HCT116 (cell line): ENCODE measurements at regions not wholly inside any gene's neighbourhood (a gene's known extent, or its start where the extent isn't known, plus 50 kb on each side); places are given as distances from the start of the nearest gene placed in this dataset.

ENCODE experiments used
- ATAC-seq: fragments of 200-7000 bp; cut with Tn5 transposase; 2 replicates; pipeline ENCODE4 v1.9.1; 2020; ENCODE audit warnings: mild to moderate bottlenecking, moderate library complexity
- BruUV-seq: library from RNA; stranded (reverse); fragments of 400-500 nt; replicated peaks from 2 replicates; lab custom pipeline; 2021; lab: Mats Ljungman, UMichigan
- CTCF ChIA-PET: fragments of 300-600 bp; sonication (Branson Sonifier 250); formaldehyde crosslinking; loops from one replicate; lab custom pipeline; 2021; ENCODE audit warnings: antibody characterized with exemption; lab: Charles Lee
- POLR2A ChIA-PET: fragments of 300-600, 350-600 bp; sonication (Branson Sonifier 250); formaldehyde crosslinking; loops from one replicate; lab custom pipeline; 2021; ENCODE audit warnings: antibody characterized with exemption; lab: Charles Lee
- RAD21 ChIA-PET, 2 experiments: fragments of 300-600 bp; sonication (Branson Sonifier 250); formaldehyde crosslinking; loops; one replicate each; lab custom pipeline; 2023; ENCODE audit warnings: low total read pairs in 2 of 2; ENCODE audit not compliant: uncharacterized antibody in 2 of 2, unreplicated experiment in 2 of 2, low non-redundant PET in 1 of 2; lab: Charles Lee
- DNase-seq: peaks from one replicate; pipeline ENCODE4 v3.0.0-alpha.2; 2010; ENCODE audit warnings: low read depth, low spot score
- H2AFZ ChIP-seq: fragments of 200-600 bp; shearing (Covaris generic), sonication (generic); 2 replicates; pipeline ENCODE4 v1.6.1; 2017; ENCODE audit warnings: low read depth, mixed run types, mixed read lengths, antibody characterized with exemption, low read length; ENCODE audit not compliant: poor library complexity, severe bottlenecking
- H3K27ac ChIP-seq: 2 replicates; pipeline ENCODE4 v1.5.1; 2012; ENCODE audit warnings: low read depth, low read length
- H3K27me3 ChIP-seq: fragments of 200-600 bp; sonication (generic); 2 replicates; pipeline ENCODE4 v1.6.1; 2016; ENCODE audit warnings: mixed run types, low read length, mixed read lengths; ENCODE audit not compliant: insufficient read depth
- H3K36me3 ChIP-seq, 2 experiments: fragments of 200-500 bp in 1 of 2; fragments of 200-600 bp in 1 of 2; sonication (Bioruptor generic) in 1 of 2; sonication (generic) in 1 of 2; 2 replicates each; pipeline versions ENCODE4 v1.5.1 to v1.6.1; 2014 to 2016; ENCODE audit warnings: low read length in 2 of 2, inconsistent platforms in 1 of 2, mixed read lengths in 1 of 2, mixed run types in 1 of 2; ENCODE audit not compliant: insufficient read depth in 2 of 2, control insufficient read depth in 1 of 2
- H3K4me1 ChIP-seq, 2 experiments: fragments of 200-600 bp in 1 of 2; sonication (generic) in 1 of 2; 2 replicates each; pipeline versions ENCODE4 v1.5.1 to v1.6.1; 2012 to 2017; ENCODE audit warnings: low read length in 2 of 2, inconsistent platforms in 1 of 2, mild to moderate bottlenecking in 1 of 2, mixed read lengths in 1 of 2, mixed run types in 1 of 2, moderate library complexity in 1 of 2; ENCODE audit not compliant: insufficient read depth in 2 of 2, control insufficient read depth in 1 of 2
- H3K4me2 ChIP-seq: fragments of 200-600 bp; sonication (generic); 2 replicates; pipeline ENCODE4 v1.6.1; 2017; ENCODE audit warnings: mixed run types, low read length, mixed read lengths
- H3K4me3 ChIP-seq, 2 experiments: fragments of 200-600 bp in 1 of 2; sonication (generic) in 1 of 2; replicated peaks in 1 of 2; 2 replicates each; pipeline ENCODE4 v1.5.1; 2011 to 2016; ENCODE audit warnings: low read length in 2 of 2, control low read depth in 1 of 2, low read depth in 1 of 2, mild to moderate bottlenecking in 1 of 2, mixed read lengths in 1 of 2, mixed run types in 1 of 2
- H3K79me2 ChIP-seq: fragments of 200-600 bp; sonication (generic); 2 replicates; pipeline ENCODE4 v1.6.1; 2017; ENCODE audit warnings: mild to moderate bottlenecking, mixed run types, low read length, moderate library complexity, mixed read lengths; ENCODE audit not compliant: insufficient read depth
- H3K9ac ChIP-seq: fragments of 200-600 bp; sonication (generic); 2 replicates; pipeline ENCODE4 v1.6.1; 2016; ENCODE audit warnings: low read length, mixed read lengths
- H3K9me2 ChIP-seq: fragments of 200-600 bp; sonication (generic), shearing (Covaris generic); 2 replicates; pipeline ENCODE4 v1.6.1; 2017; ENCODE audit warnings: mixed run types, mild to moderate bottlenecking, moderate library complexity; ENCODE audit not compliant: insufficient read depth
- H3K9me3 ChIP-seq, 2 experiments: fragments of 200-500 bp in 1 of 2; fragments of 200-600 bp in 1 of 2; sonication (Bioruptor generic) in 1 of 2; sonication (generic) in 1 of 2; 2 replicates each; pipeline ENCODE4 v1.6.1; 2014 to 2017; ENCODE audit warnings: low read length in 2 of 2, mixed read lengths in 2 of 2, inconsistent platforms in 1 of 2, low read depth in 1 of 2, mild to moderate bottlenecking in 1 of 2, mixed run types in 1 of 2, moderate library complexity in 1 of 2; ENCODE audit not compliant: control insufficient read depth in 1 of 2, insufficient read depth in 1 of 2
- H4K20me1 ChIP-seq: fragments of 200-600 bp; sonication (generic), shearing (Covaris generic); 2 replicates; pipeline ENCODE4 v1.6.1; 2017; ENCODE audit warnings: mixed run types, mild to moderate bottlenecking, moderate library complexity; ENCODE audit not compliant: insufficient read depth
- ATF3 ChIP-seq: IDR thresholded peaks from 2 replicates; pipeline ENCODE4 v1.6.1; 2012
- CEBPB ChIP-seq: IDR thresholded peaks from 2 replicates; pipeline ENCODE4 v1.6.1; 2012; ENCODE audit warnings: low read depth
- CTCF ChIP-seq, 3 experiments: fragments of 200-600 bp in 1 of 3; sonication (generic) in 1 of 3; IDR thresholded peaks in 2 of 3; conservative IDR thresholded peaks in 1 of 3; 2 replicates each; pipeline ENCODE4 v1.5.1; 2012 to 2017; ENCODE audit warnings: low read depth in 2 of 3, low read length in 2 of 3, antibody characterized with exemption in 1 of 3, borderline replicate concordance in 1 of 3, control low read depth in 1 of 3, mild to moderate bottlenecking in 1 of 3, mixed read lengths in 1 of 3, mixed run types in 1 of 3, moderate library complexity in 1 of 3; ENCODE audit not compliant: insufficient read depth in 1 of 3
- EGR1 ChIP-seq: IDR thresholded peaks from 2 replicates; pipeline ENCODE4 v1.6.1; 2012; ENCODE audit warnings: low read depth
- ELF1 ChIP-seq: IDR thresholded peaks from 2 replicates; pipeline ENCODE4 v1.6.1; 2012; ENCODE audit warnings: low read depth, borderline replicate concordance
- EZH2 ChIP-seq: fragments of 200-600 bp; sonication (generic); IDR thresholded peaks from 2 replicates; pipeline ENCODE4 v1.6.1; 2017; ENCODE audit warnings: antibody characterized with exemption, mixed run types
- EZH2phosphoT487 ChIP-seq: fragments of 200-600 bp; IDR thresholded peaks from 2 replicates; pipeline ENCODE4 v1.6.1; 2018; ENCODE audit warnings: antibody characterized with exemption, borderline replicate concordance
- FOSL1 ChIP-seq: IDR thresholded peaks from 2 replicates; pipeline ENCODE4 v1.6.1; 2012; ENCODE audit warnings: low read depth
- JUND ChIP-seq: IDR thresholded peaks from 2 replicates; pipeline ENCODE4 v1.6.1; 2012
- MAX ChIP-seq: IDR thresholded peaks from 2 replicates; pipeline ENCODE4 v1.6.1; 2012
- RAD21 ChIP-seq: IDR thresholded peaks from 2 replicates; pipeline ENCODE4 v1.6.1; 2012; ENCODE audit warnings: low read depth, mild to moderate bottlenecking
- REST ChIP-seq: IDR thresholded peaks from 2 replicates; pipeline ENCODE4 v1.6.1; 2012; ENCODE audit warnings: low read depth
- SRF ChIP-seq: IDR thresholded peaks from 2 replicates; pipeline ENCODE4 v1.6.1; 2012; ENCODE audit warnings: low read depth
- ZFX ChIP-seq: fragments of 450-650 bp; IDR thresholded peaks from 2 replicates; pipeline ENCODE4 v1.6.1; 2017
- intact Hi-C: fragments of 100-400 bp; cut with micrococcal nuclease; formaldehyde crosslinking; loops from 2 replicates; pipeline ENCODE4 v1.10.0; 2022

GRCh38 chr12:66742508-66743367 lies 63.9 kb upstream of the GRIP1 start:
- TF ChIP-seq ZFX (no peak), CEBPB (no peak), CTCF (IDR thresholded peaks at IDR 0.05 in 2 of 3, conservative IDR thresholded peaks at IDR 0.05 in 1 of 3; ENCODE audit: borderline replicate concordance in 1 of 3, insufficient read depth in 1 of 3, low read depth in 2 of 3, low read length in 2 of 3) (no peak), MAX (no peak), EGR1 (no peak), REST (no peak), EZH2phosphoT487 (no peak), EZH2 (no peak), ATF3 (no peak), SRF (no peak), RAD21 (no peak), JUND (no peak), ELF1 (no peak), FOSL1 (no peak)
- H2AFZ ChIP-seq, result no peak overlapping the region
- no TSS peak for BruUV-seq
- ATAC-seq, result no peak
- H3K4me2 ChIP-seq, result no peak overlapping the region
- ChIA-PET CTCF (no interaction called here), POLR2A (no interaction called here), RAD21 (no interaction called here)
- no peak overlapping the region for H3K4me3 ChIP-seq
- no peaks in the 10 kb centered on the region for H3K79me2 ChIP-seq
- no peak for DNase-seq
- no peak overlapping the region for H3K9ac ChIP-seq
- intact Hi-C loops, result no loop called here
- H4K20me1 ChIP-seq, result no peaks in the 10 kb centered on the region
- H3K27me3 ChIP-seq, result peaks cover 37% of the 10 kb centered on the region
- H3K4me1 ChIP-seq, result no peaks in the 10 kb centered on the region
- H3K9me2 ChIP-seq, result no peaks in the 10 kb centered on the region
- no peaks in the 10 kb centered on the region for H3K36me3 ChIP-seq
- no peaks in the 10 kb centered on the region for H3K9me3 ChIP-seq
- H3K27ac ChIP-seq, result no peak overlapping the region
